ENCODE measurements at regions not wholly inside any gene's neighbourhood (a gene's known extent, or its start where the extent isn't known, plus 50 kb on each side); places are given as distances from the start of the nearest gene placed in this dataset.

DNA sequence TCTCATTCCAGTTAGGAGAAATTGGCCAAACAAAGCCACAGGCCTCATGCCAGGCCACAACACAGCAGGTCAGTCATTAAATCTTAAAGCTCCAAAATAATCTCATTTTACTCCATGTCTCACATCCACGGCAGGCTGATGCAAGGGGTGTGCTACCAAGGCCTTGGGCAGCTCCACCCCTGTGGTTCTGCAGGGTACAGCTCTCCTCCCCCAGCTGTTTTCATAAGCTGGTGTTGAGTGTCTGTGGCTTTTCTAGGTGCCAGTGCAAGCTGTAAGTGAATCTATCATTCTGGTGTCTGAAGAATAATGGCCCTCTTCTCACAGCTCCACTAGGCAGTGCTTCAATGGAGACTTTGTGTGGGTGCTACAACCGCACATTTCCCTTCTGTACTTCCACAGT is 949.2 kb downstream of the TECRL start:
- no peak for DNase-seq

DNA sequence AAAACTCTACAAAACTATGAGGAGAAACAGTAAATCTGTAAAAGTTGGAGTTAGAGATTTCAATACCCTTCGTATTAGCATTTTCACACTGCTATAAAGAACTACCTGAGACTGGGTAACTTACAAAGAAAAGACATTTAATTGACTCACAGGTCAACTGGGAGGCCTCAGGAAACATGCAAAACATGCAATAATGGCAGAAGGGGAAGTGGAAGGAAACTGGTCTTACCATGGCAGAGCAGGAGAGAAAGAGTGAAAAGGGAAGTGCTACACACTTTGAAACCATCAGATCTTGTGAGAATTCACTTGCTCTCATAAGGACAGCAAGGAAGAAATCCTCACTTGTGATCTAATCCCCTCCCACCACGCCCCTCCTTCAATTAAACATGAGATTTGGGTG is 949.9 kb downstream of the TECRL start:
- no peak for DNase-seq

DNA sequence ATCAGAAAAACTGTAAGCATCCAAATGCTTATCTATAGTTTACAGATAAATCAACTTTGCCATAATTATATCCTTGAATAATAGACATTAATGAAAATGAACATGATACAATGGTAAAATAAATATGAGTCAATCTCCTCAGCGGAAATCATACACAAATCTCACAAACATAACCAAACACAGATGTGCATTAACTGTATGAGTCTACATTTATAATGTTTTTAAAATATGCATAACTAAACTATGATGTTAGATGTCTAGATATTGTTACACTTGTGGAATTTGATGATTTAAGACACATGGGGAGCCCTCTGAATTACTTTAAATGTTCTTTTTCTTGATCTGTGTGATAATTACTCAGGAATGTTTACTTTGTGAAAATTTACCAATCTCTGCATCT is 951.2 kb downstream of the TECRL start:
- DNase-seq: no peak

DNA sequence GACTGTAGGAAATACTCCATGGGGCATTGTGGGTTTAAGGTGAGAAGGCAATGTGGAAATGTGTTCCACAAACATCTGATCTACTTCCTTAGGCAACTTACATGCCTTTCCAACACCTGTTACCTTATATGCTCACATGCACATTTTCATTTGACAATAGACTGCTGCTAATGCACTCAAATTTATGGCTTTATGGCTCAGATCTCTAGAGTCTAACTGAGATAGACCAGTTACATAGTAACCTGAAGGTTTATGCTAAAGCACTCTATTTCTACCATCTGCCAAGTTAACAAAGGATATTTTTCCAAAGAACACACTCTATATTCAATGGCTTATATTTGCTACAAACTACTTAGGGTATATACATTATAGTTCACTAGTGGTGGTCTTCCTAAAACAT is 969.0 kb downstream of the TECRL start:
- no peak for DNase-seq

DNA sequence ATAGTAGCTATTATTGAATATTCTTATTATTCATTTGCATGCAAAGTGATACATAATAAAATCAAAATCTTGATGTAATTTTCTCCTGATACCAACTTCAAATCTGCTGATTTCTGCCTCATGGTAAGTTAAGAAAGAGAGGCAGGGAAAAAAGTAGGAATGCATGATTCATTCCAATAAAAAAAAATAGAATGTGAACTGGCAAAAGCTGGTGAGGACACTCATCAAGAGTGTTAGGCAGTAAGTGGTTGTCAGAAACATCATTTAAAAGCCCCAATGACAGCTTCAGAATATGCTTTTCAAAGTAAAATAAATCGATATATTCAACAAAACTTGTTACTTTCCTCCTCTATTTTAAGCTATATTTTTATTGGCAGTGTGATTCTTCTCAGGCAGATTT is 979.1 kb downstream of the TECRL start:
- DNase-seq: no peak

DNA sequence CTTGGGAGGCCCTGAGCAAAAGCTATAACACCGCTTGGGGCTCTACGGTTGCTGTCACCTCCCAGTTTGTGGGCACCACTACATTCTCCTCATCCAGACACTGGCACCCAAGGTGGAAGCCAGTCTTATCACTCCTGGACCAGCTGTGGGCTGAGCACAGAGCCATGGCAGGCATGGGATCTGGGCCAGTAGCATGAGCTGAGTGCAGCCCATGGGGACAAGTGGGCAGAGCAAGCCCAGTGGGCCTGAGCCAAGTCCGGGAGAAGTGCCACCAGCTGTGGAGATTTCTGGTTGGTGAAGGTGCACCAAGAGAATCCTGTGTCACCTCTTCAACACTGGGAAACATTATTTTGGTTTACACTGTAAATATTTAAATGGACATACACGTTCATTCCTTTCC is 1013.0 kb downstream of the TECRL start:
- no peak for DNase-seq

DNA sequence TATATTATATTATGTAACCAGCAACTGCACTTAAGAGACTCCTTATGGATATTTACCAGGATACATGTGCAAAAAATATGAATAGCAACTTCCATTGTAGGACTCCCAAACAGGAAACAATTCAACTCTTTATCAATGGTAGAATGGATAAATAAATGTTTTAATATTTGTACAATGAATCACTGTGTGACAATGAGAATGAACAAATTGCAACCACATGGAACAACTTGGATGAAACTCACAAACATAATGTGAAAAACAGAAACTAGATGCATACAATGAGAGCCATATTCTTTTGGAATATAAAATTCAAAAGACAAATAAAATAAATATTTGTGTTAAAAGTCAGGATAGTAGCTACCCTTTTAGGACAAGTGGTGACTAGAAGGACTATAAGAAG is 1015.7 kb downstream of the TECRL start:
- DNase-seq: no peak

DNA sequence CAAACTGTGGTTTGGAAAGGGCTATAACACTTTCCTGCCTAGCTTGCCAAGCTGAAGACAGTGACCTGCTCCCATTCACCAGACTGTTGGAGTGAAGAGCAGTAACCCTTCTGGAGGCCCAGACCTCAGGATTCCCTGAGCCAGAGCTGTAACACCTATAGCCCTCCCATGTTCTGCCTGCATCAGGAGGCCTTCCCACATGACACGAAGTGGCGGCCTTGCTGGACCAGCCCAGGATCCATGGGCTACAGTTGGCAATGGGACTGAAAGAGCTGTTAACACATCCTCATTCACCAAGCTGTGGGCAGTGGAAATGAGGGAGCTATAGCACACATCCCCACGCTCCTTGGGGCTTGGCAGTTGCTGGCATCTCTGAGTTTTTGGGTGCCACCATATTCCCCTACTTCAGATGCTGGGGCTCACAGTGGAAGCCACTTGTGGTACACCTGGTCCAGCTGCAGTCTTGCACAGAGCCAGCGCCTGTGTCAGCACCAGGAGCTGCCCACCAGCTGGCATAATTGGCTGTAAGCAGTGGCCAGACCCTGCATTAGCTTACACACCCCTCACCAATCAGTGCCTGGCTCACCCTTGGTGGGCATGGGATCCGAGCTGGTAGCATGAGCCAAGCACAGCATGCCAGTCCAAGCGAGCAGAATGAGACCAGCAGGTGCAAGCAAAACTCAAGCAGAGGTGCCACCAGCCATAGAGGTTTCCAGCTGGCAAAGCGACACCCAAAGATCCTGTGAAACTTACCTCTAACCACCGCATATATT is 1029.3 kb downstream of the TECRL start:
- no peak for DNase-seq

DNA sequence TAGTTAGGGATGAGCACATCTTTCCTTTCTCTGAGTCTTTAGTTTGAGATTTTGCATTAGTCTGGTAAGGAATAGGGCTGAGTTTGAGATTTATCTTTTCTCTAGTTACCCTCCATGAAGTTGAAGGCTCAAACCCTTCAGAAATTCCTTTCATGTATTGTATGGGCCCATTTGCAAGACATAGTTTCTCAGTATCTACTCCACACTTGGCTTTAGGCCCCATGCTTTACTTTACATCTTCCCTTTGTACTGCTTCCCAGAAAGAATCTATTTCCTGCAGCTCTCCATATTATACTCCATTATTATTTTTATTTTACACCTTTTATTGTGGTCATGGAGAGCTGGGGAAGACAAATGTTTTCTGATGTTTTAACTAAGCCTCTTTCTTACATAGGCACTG is 1038.2 kb downstream of the TECRL start:
- DNase-seq: no peak

DNA sequence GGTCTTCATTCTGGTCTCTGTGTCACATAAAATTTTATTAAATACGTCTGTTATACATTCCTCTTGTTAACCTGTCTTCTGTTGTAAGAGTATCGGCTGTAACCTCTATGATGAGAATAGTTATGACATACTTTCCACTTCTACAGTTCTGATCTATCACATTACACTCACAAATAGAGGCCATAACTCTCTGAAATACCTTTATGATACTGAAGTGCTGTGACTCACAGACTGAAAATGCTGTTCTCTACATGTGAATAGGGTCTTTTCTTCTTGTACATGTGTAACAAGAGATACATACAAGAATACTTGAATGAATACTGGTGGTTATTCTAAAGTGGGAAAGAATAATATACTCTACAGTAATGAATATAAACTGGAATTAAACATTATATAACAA is 1047.6 kb downstream of the TECRL start:
- DNase-seq: no peak

DNA sequence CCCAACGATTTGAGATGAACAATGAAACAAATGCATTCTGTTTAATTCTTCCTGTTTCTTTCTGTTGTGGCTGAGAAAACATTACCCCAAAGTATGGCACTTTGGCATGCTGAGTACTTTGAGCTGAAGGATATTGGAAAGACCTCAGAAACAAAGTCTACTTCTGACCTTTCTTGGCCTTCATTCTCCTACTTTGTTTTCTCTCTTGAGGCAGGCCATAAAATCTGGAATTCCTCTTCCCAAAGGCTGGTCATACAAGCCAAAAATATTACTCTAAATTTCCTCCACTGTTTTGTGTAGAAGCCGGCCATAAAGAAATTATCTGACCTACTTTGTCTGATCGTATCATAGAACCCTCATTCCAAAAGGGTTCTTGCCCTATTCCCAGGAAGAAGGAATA is 1048.2 kb downstream of the TECRL start:
- DNase-seq: no peak

DNA sequence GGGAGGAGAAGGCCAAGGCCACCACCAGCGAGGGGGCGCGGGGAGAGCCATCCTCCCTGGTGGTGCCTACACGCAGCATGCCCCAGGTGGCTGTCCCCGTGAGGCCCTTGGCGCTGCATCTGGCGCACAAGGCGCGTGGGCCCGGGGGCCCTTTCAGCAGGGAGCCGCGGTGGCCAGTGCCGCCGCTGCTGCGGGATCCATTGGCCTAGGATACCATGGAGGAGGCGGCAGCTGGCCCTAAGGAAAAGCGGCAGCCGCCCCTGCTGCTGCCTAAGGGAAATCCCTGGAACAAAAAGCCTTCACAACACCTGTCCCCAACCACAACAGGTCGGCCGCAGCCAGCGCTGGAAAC is 1059.6 kb downstream of the TECRL start:
- DNase-seq: no peak

DNA sequence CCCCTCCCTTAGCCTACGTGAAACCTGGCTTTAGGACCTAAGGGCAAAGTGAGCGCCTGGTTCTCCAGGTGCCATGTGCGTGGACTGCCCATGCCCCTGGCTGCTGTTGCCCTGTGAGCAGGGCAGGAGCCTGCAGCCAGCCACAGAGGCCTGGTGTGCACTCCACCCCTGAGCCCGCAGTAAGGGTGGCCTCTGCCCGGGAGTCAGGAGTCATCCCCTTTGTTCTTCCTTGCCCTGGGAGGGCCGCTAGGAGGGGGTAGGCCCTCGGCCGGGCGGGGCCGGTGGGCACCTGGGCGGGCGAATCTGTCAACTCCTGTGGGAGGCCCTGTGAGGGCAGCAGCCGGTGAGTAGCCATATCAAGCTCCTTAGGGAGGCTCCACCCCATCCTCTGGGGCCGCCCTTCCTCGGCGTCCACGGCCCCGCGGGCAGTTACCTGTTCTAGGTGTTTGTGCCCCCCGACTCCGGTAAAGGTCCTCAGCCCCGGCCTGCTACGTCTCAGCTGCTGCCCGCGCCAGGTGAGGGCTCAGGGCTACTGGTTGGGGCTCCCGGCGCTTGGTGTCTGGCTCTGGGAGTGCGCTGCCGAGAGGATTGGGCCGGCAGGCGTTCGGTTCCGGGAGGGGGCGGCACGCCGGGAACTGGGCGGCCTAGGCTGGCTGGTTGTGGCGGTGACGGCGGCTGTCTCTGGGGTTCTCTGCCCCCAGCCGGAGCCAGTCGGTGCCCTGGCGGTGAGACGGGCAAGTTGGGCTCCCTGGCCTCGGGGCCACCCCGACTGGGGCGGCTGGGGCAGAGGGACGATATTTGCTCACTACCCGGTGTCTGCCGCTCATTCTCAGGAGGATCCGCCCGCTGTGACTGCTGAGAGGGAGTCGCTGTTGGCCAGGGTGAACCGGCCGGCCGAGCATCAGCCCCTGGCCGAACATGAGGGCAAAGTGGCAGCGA is 1060.2 kb downstream of the TECRL start:
- no peak for DNase-seq

DNA sequence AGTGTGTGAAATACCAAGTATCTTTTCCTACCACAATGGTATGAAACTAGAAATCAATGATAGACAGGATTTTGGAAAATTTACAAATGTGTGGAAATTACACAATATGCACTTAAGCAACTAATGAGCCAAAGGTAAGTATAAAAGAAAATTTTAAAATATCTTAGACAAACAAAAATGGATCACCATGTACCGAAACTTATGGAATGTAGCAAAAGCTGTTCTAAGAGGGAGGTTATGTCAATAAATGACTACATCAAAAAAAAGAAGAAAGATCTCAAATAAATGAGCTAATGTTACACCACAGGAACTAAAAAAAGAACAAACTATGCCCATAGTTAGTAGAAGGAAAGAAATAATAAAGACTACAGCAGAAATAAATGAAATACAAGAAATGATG is 1084.1 kb downstream of the TECRL start:
- no peak for DNase-seq

DNA sequence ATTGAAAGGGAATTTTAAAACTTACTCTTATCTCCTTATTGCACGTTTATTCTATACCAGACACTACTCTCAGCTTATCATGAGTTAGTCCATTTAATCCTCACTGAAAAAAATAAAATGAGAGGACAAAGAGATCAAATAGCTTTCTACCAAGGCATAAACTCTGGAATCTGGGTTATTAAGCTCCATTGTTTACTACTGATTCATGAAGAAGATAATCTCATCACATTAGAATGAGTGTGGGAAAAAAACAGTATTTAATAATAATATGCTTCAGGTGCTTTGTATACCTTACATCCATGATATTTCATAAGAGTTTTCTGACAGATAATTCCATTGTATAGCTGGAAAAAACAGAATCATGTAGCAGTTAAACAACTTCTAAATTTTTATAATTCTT is 1092.6 kb downstream of the TECRL start:
- DNase-seq: no peak

DNA sequence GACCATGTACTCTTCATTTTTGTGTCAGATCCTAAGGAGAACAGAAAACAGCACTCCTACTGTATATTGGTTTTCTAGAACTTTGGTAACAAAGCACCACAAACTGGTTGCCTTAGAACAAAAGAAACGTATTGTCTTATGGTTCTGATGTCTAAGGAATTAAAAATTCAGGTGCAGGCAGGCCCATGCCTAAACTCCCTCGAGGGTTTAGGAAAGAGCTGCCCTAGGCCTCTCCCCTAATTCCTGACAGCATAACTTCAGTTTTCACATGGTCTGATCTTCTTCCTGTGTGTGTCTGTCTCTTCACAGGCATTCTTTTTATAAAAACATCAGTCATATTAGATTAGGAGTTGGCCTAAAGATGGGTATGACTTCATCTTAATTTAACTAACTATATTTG is 1093.6 kb downstream of the TECRL start:
- DNase-seq: no peak

DNA sequence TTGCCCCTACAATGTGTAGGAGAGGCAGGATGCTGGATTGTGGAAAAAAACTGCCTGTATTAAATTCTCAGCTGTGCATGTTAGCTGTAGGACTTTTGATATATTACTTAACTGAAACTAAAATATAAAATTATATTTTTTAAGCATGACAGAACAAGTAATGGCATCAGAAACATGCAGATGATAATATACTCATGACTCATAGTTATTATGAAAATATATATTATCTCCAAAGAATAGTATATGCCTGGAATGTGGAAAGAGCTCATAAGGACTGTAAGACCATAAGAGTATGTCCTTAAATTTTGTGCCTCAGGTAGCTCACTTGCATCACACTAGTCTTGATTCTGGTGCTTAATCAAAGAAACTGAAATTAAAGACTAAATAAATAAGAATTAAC is 1100.6 kb downstream of the TECRL start:
- no peak for DNase-seq

DNA sequence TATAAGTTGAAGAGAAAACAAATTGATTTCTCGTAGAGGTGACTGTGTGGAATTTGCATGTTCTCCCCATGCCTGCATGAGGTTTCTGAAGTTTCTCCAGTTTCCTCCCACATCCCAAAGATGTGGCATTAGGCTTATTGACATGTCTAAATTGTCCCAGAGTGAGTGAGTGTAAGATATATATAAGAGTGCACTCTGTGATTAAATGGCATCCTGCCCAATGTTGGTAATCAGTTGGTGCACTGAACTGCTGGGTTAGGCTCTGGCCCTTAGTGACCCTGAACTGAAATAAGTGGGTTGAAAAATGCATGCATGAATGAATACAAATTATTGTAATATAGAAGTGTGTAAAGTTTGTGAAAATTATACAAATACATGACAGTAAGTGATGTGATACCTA is 1106.5 kb downstream of the TECRL start:
- no peak for DNase-seq

DNA sequence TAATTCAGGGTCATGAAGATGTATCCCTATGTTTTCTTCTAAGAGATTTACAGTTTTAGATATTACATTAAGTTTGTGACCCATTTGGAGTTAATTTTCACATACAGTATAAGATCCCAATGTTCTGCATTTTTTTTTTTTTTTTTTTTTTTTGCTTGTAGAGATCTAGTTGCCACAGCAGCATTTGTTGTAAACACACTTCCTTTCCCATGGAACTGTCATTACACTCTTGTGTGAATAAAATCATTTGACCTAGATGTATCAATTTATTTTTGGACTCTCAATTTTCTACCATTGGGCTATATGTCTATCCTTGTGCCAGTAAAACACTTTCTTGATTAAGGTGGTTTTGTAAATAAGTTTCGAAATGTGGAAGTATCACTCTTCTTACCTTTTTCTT is 1107.2 kb downstream of the TECRL start:
- DNase-seq: no peak

DNA sequence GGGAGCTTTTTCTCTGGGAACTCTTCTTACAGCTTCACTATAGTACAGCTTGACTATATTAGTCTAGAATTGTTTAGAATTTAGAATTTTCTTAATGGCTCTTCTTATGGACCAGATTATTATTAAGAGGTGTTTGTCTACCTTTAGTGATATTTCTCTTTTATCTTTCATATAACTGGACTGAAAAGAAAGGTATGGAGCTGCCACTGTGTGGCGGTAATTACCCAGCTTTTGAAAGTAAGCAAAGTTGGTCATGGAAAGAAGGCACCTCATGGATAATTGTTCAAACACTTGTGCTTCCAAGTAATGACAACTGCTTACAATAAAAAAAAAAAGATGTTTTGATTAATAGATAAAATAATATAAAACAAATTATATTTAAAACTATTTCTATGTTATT is 1112.5 kb downstream of the TECRL start:
- DNase-seq: peak; percentile 3

DNA sequence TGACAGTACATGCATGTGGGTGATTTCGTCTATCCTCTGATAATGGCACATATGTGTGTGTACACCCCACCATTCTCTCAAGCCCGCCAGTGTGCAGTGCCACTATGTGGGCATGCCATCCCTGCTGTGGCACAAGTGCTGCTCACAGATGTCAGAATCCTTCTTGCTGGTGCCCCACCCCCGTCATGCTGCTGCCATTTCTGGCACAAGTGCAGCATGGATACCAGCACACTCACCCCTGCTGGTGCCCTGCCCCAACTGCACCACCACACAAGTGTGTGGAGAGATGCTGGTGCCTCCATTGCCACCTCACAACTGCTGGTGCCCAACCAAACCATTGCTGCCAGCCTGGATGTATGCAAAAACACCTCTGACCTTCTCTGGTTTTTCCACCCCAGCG is 1133.8 kb downstream of the TECRL start:
- no peak for DNase-seq

DNA sequence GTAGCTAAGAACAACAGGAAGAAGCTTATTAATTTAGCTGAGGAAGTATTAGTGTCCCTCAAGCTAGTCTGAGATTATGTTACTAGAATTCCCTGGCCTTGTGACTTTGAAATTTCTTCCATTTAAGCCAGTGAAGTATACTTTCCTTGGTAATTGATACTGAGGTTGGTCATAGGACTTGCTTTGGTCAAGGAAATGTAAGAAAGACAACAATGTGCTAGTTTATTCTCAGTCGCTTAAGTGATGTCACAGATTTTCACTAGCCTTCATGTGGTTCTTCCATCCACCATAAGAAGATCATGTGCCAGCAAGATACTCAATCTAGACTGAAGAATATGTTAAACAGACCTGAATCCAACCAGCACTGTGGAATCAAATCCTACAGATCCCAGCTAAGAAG is 1140.1 kb downstream of the TECRL start:
- DNase-seq: no peak

DNA sequence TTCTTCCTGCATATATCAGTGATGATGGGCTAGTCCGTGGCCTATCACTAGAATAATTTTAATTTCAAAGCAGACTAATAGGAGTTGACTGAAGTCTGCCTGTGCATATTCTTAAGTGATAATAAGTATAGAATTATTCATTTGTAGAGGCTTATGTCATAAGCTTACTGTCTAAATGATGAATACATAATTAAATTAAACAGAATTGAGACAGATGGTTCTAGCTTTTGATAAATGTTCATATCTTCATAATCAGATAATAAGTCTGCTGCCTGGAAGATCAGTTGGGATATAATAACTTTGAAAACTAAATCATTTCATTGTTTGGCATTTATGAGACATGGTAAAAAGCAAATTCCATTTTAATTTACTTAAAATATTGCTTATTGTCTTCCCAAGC is 1175.6 kb downstream of the TECRL start:
- DNase-seq: no peak

DNA sequence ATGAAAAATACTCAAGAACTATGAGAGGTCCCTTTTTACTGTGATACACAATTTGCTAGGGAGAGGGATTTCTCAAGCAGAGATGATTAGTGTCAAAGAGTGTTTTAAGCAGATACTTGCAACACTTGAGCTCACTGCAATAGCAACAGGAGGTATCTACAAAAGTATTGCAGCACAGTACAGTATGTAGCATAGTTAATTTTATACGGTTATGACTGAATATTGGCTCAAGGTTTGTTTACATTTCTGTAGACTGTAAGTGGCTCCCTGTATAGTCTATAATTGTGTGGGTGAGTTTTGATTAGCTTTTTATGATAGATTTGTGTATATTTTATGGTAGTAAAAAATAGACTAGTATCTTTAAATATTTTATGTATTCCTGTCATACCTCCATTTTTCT is 1177.2 kb downstream of the TECRL start:
- no peak for DNase-seq

DNA sequence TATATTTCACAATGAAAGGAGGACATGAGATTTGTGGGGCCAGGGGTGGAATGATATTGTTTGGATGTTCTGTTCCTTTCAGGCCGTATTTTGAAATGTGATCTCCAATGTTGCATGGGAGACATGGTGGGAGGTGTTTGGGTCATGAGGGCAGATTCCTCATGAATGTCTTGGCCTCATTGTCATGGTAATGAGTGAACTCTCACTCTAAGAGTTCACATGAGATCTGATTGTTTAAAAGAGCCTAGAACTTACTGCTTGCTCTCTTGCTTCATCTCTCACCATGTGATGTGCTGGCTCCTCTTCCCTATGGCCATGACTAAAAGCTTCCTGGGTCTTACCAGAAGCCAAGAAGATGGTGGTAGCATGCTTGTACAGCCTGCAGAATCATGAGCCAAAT is 1183.0 kb downstream of the TECRL start:
- no peak for DNase-seq

Data from SHP77 treated with DMSO at 0.1 percent for 48 hours (cell line).